Dedifferentiated amniotic fluid mesenchymal stem cell (primary cell): ENCODE measurements at regions not wholly inside any gene's neighbourhood (a gene's known extent, or its start where the extent isn't known, plus 50 kb on each side); places are given as distances from the start of the nearest gene placed in this dataset.

Experiments used
- DNase-seq: peaks from one replicate; pipeline ENCODE4 v3.0.0-alpha.2; 2016; ENCODE audit errors: extremely low spot score

- no peak for DNase-seq
These were observed 657.9 kb downstream of the BRINP3 start for GRCh38 chr1:189819751-189820150.

- DNase-seq = no peak
These were observed 655.8 kb downstream of the BRINP3 start for GRCh38 chr1:189821833-189822232.

- no peak for DNase-seq
These were observed 642.9 kb downstream of the BRINP3 start for GRCh38 chr1:189834813-189835212.

GRCh38 chr1:189847613-189848012, 630.1 kb downstream of the BRINP3 start:
- no peak for DNase-seq

- no peak for DNase-seq
These were observed 625.8 kb downstream of the BRINP3 start for GRCh38 chr1:189851806-189852367.

GRCh38 chr1:189859385-189859977, 618.2 kb downstream of the BRINP3 start:
- DNase-seq = no peak

- no peak for DNase-seq
These were observed 611.1 kb downstream of the BRINP3 start for GRCh38 chr1:189866606-189867005.

- no peak for DNase-seq
These were observed 609.6 kb downstream of the BRINP3 start for GRCh38 chr1:189868021-189868420.

GRCh38 chr1:189874715-189875435, 602.8 kb downstream of the BRINP3 start:
- DNase-seq = no peak

- no peak for DNase-seq
These were observed 597.5 kb downstream of the BRINP3 start for GRCh38 chr1:189880135-189880534.

GRCh38 chr1:189899686-189900425, 577.8 kb downstream of the BRINP3 start:
- no peak for DNase-seq

GRCh38 chr1:189904509-189904908, 573.2 kb downstream of the BRINP3 start:
- DNase-seq = no peak

- DNase-seq = no peak
These were observed 569.6 kb downstream of the BRINP3 start for GRCh38 chr1:189908113-189908512.

GRCh38 chr1:189921613-189922012, 556.1 kb downstream of the BRINP3 start:
- no peak for DNase-seq

GRCh38 chr1:189927641-189928040, 550.0 kb downstream of the BRINP3 start:
- no peak for DNase-seq

GRCh38 chr1:189929501-189930099, 548.1 kb downstream of the BRINP3 start:
- DNase-seq = no peak

GRCh38 chr1:189936861-189937260, 540.8 kb downstream of the BRINP3 start:
- no peak for DNase-seq

GRCh38 chr1:189939967-189940366, 537.7 kb downstream of the BRINP3 start:
- DNase-seq = no peak

- DNase-seq = no peak
These were observed 535.7 kb downstream of the BRINP3 start for GRCh38 chr1:189941922-189942321.

GRCh38 chr1:189958756-189959155, 518.9 kb downstream of the BRINP3 start:
- no peak for DNase-seq

GRCh38 chr1:189960769-189961168, 516.9 kb downstream of the BRINP3 start:
- DNase-seq = no peak

GRCh38 chr1:189962181-189962580, 515.5 kb downstream of the BRINP3 start:
- peak; percentile 89 for DNase-seq
